DMS79 (cell line): ENCODE measurements at regions not wholly inside any gene's neighbourhood (a gene's known extent, or its start where the extent isn't known, plus 50 kb on each side); places are given as distances from the start of the nearest gene placed in this dataset.
"Not testable (repeated sequence)": the region's sequence is repeated elsewhere in the genome, so short reads cannot be mapped to it uniquely, and the experiment has no call there.

Experiments used
- DNase-seq: peaks from one replicate; lab custom pipeline; 2025; lab: John Stamatoyannopoulos, UW

DNA sequence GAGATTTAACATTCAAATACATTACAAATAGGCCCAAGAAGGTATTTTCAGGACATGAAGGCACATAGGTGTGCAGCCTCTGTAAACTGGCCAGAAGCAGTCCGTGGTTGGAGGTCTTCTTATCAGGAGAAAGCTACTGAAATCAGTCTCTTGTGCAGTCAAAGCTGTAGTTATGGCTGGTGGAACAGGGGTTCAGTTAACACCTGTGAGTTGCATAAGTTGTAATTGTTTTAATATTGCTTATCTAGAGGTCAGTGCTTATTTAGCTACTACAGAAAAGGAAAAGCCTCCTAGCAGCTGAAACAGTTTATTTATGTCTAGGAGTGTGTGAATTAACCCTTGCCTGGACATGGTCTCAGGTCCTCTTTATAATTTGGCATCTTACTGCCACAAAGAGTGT, 377.6 kb upstream of the MDGA2 start:
- no peak for DNase-seq

DNA sequence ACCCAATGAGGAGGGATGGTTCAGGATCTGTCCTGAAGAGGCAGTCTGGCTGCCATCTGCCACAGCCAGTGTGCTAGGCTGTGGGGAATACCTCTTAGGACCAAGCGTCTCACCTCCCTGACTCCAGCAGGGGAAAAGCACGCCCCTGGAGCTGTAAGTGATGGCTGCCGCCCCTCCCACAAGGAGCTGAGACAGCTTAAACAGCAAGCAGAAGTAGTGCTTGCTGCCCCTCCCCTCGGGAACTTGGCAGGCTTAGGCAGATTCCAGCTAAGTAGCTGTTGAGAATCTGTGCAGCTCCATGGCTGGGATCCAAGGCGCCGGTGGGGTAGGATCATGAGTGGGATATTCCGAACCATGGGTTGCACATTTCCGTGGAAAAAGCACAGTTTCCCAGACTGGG, 360.4 kb upstream of the MDGA2 start:
- no peak for DNase-seq

DNA sequence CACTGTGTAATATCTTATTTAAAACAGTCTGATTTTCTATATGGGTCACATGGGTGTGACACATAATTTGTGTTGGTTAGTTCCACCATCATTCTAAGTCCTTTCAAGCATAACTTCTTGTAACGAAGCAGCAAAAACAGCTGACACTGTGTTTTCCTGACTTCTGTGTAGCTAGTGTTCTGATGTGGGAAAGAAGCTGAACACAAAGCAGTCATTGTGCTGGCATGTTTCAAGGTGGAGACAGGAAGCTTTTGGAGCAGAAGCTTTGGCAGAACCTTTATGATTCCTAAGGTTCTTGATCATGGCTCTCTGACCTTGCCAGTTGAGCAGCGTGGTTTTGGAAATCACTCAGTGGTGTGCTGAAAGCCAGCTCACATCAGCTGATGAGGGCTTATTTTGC, 351.7 kb upstream of the MDGA2 start:
- no peak for DNase-seq

DNA sequence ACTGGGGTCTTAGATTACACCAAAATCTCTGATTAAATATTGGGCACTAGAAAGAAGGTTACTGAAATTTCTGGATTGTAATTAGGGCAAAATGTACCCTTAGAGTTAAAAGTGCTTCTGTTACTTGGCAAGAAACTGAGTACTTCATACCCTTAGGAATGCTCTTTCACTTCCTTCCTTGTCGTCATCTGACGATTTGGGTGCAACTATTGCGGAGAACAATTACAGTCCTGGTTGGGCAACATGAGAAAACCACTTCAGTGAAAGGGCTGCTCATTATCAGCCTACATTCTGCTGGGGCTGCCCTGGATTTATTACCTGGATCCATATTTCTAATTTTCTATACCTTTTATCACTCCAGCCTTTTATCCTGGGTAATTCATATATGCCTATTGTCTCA, 348.5 kb upstream of the MDGA2 start:
- DNase-seq, result no peak

DNA sequence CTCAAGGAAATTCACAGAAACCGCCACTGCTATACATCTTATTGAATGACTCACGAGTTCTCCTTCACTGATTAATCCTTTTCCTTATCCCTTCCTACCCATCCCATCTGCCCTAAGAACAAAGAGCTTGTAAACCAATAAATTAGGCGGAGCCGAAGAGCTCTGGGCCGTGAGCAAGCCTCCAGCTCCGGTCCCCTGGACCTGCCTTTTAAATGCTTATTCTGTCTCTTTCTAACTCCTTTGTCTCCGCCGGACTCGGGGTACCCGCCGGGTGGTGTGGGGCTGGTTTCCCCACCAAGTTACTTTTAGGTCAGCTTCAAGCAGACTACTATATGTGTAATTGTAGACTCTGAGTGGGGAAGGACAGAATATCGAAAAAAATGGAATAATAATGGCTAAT, 336.1 kb upstream of the MDGA2 start:
- DNase-seq, result not testable (repeated sequence)

DNA sequence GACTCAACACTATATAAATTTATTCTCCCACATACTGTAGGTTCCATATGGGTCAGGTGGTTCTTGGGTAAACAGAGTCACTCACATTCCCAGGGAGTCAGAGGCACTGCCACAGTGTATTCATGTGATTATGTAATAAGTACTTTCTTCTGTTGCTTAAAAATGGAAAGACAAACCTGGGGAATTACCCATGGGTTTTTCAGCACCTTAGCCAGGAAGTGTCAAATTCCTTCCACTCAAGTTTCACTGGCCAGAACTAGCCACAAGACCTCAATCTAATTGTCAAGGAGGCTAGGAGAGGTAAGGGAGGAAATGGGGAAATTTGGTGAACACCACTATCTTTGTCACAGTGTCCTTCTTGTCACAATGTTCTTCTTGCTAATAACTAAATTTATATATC, 333.2 kb upstream of the MDGA2 start:
- no peak for DNase-seq

DNA sequence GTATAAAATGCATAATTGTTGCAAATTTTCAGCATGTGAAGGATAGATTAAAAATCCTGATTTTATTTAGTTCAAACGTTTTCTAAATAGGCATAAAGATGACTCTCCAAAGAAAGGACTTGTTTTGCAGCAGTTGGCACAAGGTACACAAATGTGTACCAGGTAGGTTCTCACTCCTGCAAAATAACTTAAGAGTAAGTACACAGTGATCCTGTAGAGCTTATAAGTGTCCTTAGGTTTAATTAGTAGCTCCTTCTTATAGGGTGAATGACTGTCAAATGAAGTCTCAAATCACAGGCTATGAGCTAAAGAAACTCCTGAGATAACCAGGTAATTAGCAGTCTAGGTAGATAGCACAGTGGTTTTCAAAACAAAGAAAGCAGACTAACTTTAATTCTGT, 330.6 kb upstream of the MDGA2 start:
- no peak for DNase-seq

DNA sequence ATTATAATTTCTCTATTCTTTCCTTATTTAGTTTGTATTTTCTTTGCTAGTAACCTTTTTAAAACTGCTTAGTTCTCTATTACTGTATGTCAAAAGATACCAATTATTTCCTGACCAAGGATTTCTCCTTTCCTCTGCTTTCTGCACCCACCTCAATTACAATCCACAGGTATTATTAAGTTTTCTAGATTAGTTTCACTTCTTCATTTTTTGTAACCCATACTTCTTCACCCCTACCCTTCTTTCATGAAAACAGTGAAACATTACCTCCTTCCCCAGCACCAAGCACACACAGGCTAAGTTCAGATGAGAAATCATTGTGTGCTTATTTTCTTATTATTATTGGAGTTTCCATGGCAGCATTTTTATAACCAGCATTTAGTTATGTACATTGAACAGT, 318.5 kb upstream of the MDGA2 start:
- DNase-seq, result no peak

DNA sequence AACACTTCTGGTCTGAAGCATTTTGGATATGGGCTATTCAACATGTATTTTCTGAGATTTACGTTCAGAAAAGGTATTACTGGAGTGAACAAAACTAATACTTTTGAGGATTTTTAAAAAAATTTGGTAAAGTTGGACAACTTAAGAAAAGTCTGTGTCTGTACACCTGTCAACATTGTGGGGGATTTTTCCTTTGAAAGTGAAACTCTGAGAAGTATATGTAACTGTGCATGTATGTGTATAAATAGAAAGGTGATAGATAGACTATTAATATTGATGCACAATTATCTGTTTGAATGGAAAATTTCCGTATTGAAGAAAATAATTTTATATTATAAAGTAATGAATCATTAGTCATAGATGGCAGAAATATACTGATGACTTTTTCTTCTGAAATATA, 312.8 kb upstream of the MDGA2 start:
- no peak for DNase-seq

DNA sequence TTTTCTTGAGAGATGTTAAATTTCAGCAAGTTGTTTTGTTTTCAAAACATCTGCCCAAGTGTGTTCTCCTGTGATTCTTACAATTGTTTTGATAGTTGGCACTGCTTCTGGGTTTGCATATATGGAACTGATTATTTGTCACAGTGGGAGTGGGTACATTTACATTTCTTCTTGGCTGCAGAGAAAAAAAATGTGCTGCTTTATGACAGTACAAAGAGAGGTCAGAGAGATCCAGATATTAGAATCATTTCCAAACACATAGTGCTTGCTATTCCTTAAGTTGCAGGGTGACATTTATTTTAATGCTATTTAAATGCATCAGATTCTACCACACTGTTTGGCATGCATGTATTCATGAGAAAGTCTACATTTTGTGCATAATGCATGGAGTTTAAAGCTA, 303.5 kb upstream of the MDGA2 start:
- no peak for DNase-seq

DNA sequence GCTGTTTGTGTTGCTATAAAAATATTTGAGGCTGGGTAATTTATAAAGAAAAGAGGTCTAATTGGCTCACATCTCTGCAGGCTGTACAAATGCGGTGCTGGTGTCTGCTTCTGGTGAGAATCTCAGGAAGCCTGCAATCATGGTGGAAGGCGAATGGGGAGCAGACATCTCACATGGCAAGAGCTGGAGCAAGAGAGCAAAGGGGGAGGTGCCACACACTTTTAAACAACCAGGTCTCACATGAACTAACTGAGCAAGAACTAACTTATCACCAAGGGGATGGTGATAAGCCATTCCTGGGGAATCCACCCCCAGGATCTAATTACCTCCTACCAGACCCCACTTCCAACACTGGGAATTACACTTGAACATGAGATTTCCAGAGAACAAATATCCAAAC, 300.7 kb upstream of the MDGA2 start:
- no peak for DNase-seq

DNA sequence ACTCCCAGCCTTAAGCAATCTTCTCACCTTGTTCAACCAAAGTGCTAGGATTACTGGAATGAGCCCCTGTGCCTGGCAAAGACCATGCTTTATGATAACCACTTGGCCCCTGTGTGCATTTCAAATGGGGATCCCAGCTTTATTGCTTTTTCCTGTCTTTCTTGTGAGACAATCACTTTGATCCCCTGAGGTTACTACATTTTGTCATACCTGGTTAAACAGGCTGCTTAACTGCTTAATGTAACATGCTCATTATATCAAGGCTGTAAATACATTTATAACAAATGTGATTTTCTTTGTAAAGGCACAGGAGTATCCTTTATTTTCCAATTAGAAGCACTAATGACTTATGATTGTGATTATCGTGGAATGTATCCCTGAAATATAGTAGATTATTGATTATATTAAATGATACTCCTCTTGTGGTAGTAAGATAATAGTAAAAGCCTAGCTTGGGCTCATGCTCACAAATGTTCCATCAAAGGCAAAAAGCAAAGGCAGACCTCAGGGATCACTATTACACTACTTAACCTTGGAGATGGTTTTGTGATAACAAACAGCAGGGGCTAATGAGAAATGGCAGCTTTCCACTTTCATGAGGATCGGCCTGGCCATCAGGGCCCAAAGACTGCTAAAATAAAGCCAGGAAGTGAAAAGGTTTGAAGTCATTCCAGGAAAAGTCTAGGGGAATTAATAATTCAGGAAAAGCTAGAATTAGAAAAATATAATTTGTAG, 290.8 kb upstream of the MDGA2 start:
- no peak for DNase-seq

DNA sequence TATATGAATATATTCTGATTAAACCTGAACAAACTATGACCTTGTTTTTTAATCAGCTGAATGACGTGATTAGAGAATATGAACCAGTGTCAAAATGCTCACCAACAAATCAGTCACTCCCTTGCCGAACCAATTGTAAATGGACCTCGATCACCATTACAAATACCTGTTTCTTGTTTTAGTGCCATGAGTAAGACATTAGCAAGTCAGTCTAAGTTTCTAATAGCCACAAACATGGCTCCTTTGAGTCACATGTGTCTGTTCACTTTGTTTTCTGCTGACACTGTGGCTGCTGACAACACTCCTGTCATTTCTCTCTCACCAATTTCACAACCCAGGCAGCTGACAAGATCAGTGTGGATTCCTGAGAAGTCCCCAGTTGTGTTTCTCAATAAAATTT, 286.2 kb upstream of the MDGA2 start:
- DNase-seq, result no peak

DNA sequence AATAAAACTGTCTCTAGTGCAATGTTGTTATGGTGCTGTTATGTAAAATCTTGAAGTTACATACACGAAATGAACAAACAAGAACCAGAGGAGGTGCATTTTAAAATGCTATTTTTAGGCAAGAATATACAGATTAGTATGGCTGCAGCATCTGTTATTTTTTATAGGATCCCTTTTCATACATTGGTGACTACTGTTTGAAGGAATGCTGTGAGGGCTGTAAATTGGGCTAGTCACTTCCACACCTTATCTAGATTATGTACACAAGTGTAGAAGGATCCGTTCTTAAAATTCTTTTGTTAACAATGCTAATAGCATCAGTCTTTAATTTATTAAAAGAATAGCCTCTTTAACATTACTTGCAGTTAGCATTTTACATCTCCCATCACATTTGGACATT, 284.3 kb upstream of the MDGA2 start:
- DNase-seq, result no peak

DNA sequence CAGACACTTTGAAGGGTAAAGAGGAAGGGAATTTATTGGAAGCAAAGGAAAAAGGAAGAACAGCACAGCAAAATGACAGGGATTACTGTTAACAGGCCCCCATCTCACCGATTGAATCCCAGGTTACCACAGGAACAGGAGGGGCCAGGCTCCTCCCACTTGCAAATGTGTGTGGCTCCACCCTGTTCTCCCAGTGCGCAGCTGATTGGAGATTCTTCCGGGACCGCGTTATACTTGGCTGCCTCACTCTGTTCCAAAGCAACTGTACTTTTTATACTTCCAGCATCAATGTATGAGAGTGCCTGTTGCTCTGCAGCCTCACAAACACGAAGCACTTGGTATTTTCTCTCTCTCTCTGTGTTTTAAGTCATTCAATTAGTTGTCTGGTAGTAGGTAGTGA, 273.6 kb upstream of the MDGA2 start:
- DNase-seq, result no peak

DNA sequence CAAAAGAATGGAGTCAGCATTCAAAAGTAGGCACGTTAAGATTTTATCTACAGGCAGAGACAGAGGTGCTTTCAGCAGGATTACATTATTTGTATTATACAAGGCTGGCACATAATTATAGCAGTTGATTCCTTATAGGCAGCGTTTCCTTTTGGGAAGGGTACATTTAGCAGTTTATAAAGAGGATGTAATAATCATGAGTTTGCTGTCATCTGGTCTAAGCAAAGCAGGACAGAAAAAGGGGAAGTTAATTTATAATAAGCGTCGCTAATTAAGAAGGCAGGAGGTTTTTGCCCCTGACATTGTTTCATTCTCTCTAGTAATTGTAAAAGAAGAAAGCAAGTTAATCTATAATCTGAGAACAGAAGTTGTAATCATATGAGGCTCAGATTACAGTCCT, 259.9 kb upstream of the MDGA2 start:
- no peak for DNase-seq

DNA sequence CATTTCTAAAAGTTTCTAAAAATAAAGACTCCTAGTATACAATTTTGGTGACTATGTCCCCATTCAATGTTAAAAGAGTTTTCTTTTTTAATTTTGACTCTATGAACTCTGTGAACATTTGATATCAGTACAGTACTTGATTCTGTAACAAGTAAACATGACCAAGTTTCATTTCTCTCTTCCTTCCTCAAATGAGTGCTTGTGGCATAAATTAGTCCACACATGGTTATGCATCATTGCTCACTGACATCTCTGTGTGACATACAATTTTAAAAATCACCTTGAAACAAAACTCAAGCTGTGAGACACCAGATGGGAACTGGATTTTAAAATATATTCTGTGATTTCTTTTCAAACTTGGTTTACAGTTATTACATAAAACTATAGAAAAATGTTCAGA, 253.9 kb upstream of the MDGA2 start:
- DNase-seq, result no peak

DNA sequence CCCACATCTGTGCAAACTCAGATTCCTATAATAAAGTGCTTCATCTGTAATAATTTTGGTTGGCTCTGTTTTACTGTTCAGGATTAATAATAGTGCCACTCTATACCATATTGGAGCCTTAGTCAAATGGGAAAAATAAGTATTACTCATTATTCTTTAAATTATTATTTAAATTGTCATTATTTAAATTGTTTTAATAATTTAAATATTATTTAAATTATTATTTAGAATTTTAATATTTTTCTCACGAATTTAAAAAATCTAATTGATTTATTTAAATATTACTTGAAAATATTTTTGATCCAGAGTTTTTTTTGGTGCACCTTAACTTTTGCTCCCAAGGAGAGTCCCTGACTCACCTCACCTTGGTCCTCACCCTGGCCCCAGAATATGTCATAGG, 245.7 kb upstream of the MDGA2 start:
- no peak for DNase-seq

DNA sequence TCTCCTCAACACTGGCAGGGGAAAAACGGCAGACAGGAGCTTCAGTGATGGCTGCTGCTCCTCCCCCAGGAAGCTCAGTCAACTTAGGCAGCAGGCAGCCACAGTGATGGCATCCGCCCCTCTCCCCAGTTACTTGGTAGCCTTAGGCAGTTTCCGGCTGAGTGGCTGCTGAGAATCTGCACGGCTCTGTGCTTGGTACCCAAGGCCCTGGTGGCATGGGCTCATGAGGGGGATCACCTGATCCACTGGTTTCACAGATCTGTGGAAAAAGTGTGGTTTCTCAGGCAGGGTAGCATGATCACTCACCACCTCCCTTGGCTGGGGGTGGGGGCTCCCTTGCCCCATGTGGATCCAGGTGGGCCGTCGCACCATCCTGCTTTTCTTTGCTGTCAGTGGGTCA, 244.6 kb upstream of the MDGA2 start:
- no peak for DNase-seq

DNA sequence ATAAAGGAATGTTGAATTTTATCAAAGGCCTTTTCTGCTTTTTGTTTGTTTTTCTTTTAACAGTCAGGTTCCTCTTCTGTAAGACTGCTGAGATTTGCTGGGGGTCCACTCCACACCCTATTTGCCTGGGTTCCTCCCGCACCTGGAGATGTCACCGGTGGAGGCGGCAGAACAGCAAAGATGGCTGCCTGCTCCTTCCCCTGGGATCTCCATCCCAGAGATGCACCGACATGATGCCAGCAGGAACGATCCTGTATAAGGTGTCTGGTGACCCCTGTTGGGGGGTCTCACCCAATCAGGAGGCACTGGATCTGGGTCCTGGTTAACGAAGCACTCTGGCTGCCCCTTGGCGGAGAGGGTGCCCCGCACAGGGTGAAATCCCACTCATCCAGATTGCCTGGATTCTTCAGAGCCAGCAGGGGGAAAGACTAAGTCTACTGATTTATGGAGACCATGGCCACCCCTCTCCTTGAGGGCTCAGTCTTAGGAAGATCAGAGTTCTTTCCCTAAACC, 244.0 kb upstream of the MDGA2 start:
- DNase-seq, result no peak

DNA sequence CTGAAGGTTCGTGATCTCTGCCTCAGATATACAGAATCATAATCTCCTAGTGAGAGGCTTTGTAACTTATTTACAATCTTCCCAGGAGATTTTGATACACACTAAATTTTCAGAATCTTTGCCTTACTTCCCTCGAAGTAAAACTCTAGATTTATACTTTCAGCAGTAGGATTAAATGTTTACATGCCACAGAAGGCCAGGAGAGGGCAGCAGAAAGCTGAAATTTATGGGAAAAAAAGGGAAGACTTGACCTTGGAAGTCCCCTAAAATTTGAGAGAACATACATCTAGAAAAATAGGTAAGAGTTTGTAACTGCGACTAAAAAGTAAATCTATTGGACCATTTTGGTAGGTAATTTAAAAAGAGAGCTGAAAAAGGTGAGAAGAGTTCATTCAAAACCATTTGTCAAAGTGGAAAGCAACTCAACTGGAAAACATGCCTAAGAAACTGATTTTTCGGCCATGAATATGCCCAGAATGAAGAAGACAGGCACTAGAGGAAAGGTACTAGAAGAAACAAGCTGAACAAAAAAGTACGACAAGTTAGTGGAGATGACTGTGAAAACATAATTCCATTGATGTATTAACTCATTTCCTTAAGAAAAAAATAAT, 242.0 kb upstream of the MDGA2 start:
- no peak for DNase-seq

DNA sequence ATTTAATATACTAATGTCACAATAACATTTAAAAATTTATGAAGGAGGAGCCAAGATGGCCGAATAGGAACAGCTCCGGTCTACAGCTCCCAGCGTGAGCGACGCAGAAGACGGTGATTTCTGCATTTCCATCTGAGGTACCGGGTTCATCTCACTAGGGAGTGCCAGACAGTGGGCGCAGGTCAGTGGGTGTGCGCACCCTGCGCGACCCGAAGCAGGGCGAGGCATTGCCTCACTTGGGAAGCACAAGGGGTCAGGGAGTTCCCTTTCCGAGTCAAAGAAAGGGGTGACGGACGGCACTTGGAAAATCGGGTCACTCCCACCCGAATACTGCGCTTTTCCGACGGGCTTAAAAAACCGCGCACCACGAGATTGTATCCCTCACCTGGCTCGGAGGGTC, 225.7 kb upstream of the MDGA2 start:
- DNase-seq, result not testable (repeated sequence)

DNA sequence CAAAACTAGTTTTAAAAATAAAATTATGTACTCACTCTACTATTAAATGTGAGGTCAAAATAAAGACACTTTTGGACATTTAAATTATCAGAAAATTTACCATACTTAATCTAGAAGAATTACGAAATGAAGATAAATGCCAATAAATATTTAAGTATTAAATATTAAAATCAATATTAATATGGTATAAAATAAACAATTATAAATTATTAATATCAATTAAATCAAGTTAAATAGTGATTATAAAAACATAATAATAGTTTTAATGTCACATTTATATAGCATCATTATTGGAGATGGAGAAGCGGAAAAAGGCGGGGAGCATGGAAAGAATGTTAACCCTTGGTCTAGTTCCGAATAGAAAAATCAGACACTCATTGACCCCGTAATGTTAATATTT, 224.3 kb upstream of the MDGA2 start:
- DNase-seq, result no peak

DNA sequence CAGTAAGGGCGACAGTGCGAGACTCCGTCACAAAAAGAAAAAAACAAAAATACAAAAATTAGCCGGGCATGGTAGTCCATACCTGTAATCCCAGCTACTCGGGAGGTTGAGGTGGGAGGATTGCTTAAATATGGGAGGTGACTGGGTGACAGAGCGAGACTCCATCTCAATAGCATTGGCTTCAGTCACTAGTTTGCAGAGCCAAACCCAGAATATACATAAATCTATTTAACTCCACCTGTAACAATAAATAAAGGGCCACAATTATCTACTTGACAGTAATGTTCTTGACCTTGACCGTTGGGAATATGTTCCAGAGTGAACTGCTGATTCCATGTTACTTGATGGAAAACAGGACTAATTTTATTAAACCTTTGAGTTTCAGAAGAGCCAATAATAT, 198.9 kb upstream of the MDGA2 start:
- no peak for DNase-seq
